Kidney epithelial cell (primary cell): ENCODE measurements at regions not wholly inside any gene's neighbourhood (a gene's known extent, or its start where the extent isn't known, plus 50 kb on each side); places are given as distances from the start of the nearest gene placed in this dataset.

ENCODE experiments used
- DNase-seq: peaks from one replicate; pipeline ENCODE4 v3.0.0-alpha.2; 2010; ENCODE audit warnings: low read depth
- H3K27me3 ChIP-seq: 2 replicates; pipeline ENCODE4 v1.6.0; 2011; ENCODE audit warnings: low read length; ENCODE audit not compliant: control insufficient read depth, insufficient read depth
- H3K36me3 ChIP-seq: 2 replicates; pipeline ENCODE4 v1.5.1; 2011; ENCODE audit warnings: low read length; ENCODE audit not compliant: control insufficient read depth, insufficient read depth
- H3K4me3 ChIP-seq: 2 replicates; pipeline ENCODE4 v1.5.1; 2011; ENCODE audit warnings: low read depth, mild to moderate bottlenecking, control low read depth, low read length
- TF ChIP-seq, protein P1 (sequence below): IDR thresholded peaks from 2 replicates; pipeline ENCODE4 v1.5.1; 2011; ENCODE audit warnings: mild to moderate bottlenecking, moderate library complexity, low read length, control low read depth, inconsistent platforms; ENCODE audit not compliant: insufficient read depth, poor library complexity, severe bottlenecking

GRCh38 chr12:59386236-59386635 lies 209.6 kb upstream of the SLC16A7 start:
- no peaks in the 10 kb centered on the region for H3K27me3 ChIP-seq
- no peaks in the 10 kb centered on the region for H3K36me3 ChIP-seq
- H3K4me3 ChIP-seq: no peak overlapping the region
- TF ChIP-seq, protein P1, sequence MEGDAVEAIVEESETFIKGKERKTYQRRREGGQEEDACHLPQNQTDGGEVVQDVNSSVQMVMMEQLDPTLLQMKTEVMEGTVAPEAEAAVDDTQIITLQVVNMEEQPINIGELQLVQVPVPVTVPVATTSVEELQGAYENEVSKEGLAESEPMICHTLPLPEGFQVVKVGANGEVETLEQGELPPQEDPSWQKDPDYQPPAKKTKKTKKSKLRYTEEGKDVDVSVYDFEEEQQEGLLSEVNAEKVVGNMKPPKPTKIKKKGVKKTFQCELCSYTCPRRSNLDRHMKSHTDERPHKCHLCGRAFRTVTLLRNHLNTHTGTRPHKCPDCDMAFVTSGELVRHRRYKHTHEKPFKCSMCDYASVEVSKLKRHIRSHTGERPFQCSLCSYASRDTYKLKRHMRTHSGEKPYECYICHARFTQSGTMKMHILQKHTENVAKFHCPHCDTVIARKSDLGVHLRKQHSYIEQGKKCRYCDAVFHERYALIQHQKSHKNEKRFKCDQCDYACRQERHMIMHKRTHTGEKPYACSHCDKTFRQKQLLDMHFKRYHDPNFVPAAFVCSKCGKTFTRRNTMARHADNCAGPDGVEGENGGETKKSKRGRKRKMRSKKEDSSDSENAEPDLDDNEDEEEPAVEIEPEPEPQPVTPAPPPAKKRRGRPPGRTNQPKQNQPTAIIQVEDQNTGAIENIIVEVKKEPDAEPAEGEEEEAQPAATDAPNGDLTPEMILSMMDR: no peak
- no peak for DNase-seq

DNA sequence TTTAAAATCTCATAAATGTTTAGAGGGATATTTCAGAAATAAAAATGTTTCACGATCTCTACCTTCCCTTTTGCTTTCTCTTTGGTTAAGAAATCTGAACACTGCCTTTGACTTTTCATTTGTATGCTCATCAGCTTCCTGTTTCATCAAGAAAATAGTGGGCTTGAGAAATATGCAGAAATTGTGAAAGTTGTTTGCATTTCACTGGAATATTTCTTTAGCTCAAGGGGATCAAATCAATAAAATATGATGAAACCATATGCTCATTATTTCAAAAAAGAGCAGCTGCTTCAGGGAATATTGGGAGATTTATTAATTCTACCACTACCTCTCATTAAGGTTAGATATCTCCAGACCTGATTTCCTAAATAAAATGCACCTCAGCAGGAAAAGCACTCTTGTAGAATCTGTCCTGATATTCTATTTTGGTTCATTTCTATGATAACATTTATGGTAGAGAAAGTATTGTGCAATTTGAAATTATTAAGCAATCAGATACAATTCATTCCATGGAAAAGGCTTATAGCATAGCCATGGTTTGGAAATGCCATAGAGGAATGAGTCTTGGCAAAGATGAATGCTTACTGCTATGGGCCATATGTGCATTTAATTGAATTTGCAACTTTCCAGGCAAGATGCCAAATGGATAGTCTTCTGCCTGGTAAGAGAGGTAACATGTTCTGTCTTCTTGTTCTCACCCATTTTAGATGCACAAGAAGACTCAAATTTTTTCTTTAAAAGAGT lies 212.6 kb upstream of the SLC16A7 start:
- no peaks in the 10 kb centered on the region for H3K27me3 ChIP-seq
- no peak for DNase-seq
- H3K4me3 ChIP-seq: no peak overlapping the region
- TF ChIP-seq, protein P1: no peak
- no peaks in the 10 kb centered on the region for H3K36me3 ChIP-seq

GRCh38 chr12:59382282-59383078 lies 213.3 kb upstream of the SLC16A7 start:
- no peak overlapping the region for H3K4me3 ChIP-seq

DNA sequence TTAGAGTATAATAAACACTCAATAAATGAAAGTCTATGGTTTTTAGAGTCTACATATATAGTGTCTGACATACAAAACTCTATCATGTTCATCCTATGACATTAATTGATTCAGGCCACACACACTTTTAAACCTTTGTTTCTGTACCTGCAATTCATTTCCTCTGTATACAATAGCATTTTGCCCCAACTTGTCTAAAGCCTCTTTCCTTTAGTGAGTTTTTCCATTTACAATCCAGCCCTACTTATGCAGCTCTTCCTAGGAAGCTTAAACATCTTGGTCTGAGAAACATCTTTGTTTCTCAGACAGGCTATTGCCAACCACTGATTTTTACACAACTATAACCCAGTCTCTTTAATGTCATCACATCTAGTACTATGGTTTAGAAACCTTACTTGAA lies 214.7 kb upstream of the SLC16A7 start:
- H3K4me3 ChIP-seq: no peak overlapping the region
- TF ChIP-seq, protein P1: no peak
- no peaks in the 10 kb centered on the region for H3K36me3 ChIP-seq

More at GRCh38 chr12:59382282-59383078, 213.3 kb upstream of the SLC16A7 start:
- H3K36me3 ChIP-seq: no peaks in the 10 kb centered on the region
- TF ChIP-seq, protein P1: no peak
- no peaks in the 10 kb centered on the region for H3K27me3 ChIP-seq
- DNase-seq: no peak

DNA sequence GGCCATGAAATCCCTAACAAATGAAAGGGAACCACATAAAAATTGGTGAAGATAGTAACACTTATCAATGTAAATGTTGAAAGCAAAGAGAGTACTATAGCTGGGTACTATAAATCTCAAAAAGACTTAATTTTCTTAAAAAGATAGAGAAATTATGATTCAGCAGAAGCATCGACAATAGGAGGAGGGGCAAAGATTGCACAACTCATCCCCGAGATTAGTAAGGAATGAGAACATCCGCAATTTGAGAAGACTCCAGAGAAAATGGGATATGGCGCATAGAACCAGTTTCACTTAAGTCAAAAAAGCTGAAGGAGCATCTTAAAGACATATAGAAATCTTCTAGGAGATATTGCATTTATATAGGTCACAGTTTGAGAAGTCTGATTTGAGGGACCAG lies 220.2 kb upstream of the SLC16A7 start:
- Histone ChIP-seq H3K4me3 (no peak overlapping the region), H3K27me3 (no peaks in the 10 kb centered on the region), H3K36me3 (no peaks in the 10 kb centered on the region)
- TF ChIP-seq, protein P1: no peak
- no peak for DNase-seq

More for the DNA sequence above, 214.7 kb upstream of the SLC16A7 start:
- no peaks in the 10 kb centered on the region for H3K27me3 ChIP-seq
- DNase-seq: no peak

DNA sequence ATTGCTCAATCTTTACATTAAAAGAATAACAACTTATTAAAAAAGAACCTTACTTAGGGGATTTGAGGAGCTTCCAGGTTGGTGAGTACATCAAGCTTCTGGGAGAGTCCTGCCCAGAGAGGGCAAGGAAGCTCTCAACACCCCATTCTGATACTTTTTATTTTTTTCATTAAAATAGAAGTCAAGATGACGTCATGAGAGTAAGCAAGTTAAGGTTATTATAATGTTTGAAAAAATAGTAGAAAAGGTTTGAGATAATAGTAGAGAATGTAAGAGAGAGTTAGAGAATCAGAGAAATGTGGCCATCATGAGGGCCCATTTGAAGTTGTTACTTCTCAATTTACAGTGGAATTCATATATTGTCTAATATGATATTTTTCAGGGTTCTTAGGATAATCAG lies 221.0 kb upstream of the SLC16A7 start:
- H3K36me3 ChIP-seq: no peaks in the 10 kb centered on the region
- TF ChIP-seq, protein P1: no peak
- DNase-seq: no peak
- no peak overlapping the region for H3K4me3 ChIP-seq
- no peaks in the 10 kb centered on the region for H3K27me3 ChIP-seq
